ENCODE measurements at regions not wholly inside any gene's neighbourhood (a gene's known extent, or its start where the extent isn't known, plus 50 kb on each side); places are given as distances from the start of the nearest gene placed in this dataset.

GRCh38 chr7:98795741-98796493, 73.9 kb downstream of the TMEM130 start:
- TF ChIP-seq EZH2phosphoT487 (IDR thresholded peaks at IDR 0.05; ENCODE audit: borderline replicate concordance, low read length) (no peak), CTCF (conservative IDR thresholded peaks at IDR 0.05; ENCODE audit: low read depth, low read length) (no peak), EZH2 (IDR thresholded peaks at IDR 0.05; ENCODE audit: low read length, unreplicated experiment) (no peak)
- H3K4me2 ChIP-seq (ENCODE audit: low read length) = no peak overlapping the region
- H4K20me1 ChIP-seq (ENCODE audit: low read length) = no peaks in the 10 kb centered on the region
- H2AFZ ChIP-seq (ENCODE audit: low read length) = no peak overlapping the region
- peaks cover 3% of the 10 kb centered on the region; the same call in 1 of the 2 replicates for H3K9me3 ChIP-seq (ENCODE audit: low read length)
- no TSS peak for BruUV-seq (replicated peaks)
- CTCF ChIA-PET = no interaction called here
- DNase-seq = peak; percentile 26
- H3K4me1 ChIP-seq (ENCODE audit: insufficient read depth, low read length) = no peaks in the 10 kb centered on the region
- H3K79me2 ChIP-seq (ENCODE audit: low read length) = no peaks in the 10 kb centered on the region
- peak; percentile 62 for ATAC-seq
- POLR2A ChIA-PET (ENCODE audit: unreplicated experiment) = no interaction called here
- no peaks in the 10 kb centered on the region for H3K27me3 ChIP-seq (ENCODE audit: low read length)
- H3K36me3 ChIP-seq (ENCODE audit: low read depth, low read length) = no peaks in the 10 kb centered on the region
- H3K4me3 ChIP-seq (ENCODE audit: low read length) = no peak overlapping the region
- no peak overlapping the region for H3K27ac ChIP-seq (ENCODE audit: low read length)
- H3F3A ChIP-seq (ENCODE audit: low read length, unreplicated experiment) = no peaks in the 10 kb centered on the region
- H3K9ac ChIP-seq (ENCODE audit: low read length) = no peak overlapping the region
- H3K9me2 ChIP-seq (replicated peaks; ENCODE audit: low read length) = no peaks in the 10 kb centered on the region
- intact Hi-C loops (cut with micrococcal nuclease) = no loop called here

All from PC-3 (cell line).